Heart right ventricle (tissue), 16 donors: ENCODE measurements at regions not wholly inside any gene's neighbourhood (a gene's known extent, or its start where the extent isn't known, plus 50 kb on each side); places are given as distances from the start of the nearest gene placed in this dataset.

ENCODE experiments used
- ATAC-seq, 8 donors: fragments of 200-7000 bp; cut with Tn5 transposase; one replicate each; pipeline ENCODE4 v1.9.1; 2020; ENCODE audit warnings: mild to moderate bottlenecking in 8 of 8, moderate library complexity in 8 of 8, moderate number of reproducible peaks in 1 of 8
- DNase-seq, 2 donors: peaks; one replicate each; pipeline ENCODE4 v3.0.0-alpha.2; 2020
- H3K27ac ChIP-seq, 10 donors: fragments of 200-600 bp; sonication (generic) in 2 of 10; one replicate each; pipeline versions ENCODE4 v1.5.0 to v1.8.0; 2020 to 2022; ENCODE audit warnings: mild to moderate bottlenecking in 3 of 10
- H3K27me3 ChIP-seq, 7 donors: fragments of 200-600 bp; one replicate each; pipeline ENCODE4 v1.8.0; 2021 to 2022; ENCODE audit warnings: mild to moderate bottlenecking in 2 of 7
- H3K36me3 ChIP-seq, 9 donors: fragments of 200-600 bp; sonication (generic) in 1 of 9; one replicate each; pipeline versions ENCODE4 v1.5.0 to v1.8.0; 2020 to 2022; ENCODE audit warnings: mild to moderate bottlenecking in 2 of 9
- H3K4me1 ChIP-seq, 9 donors: fragments of 200-600 bp; sonication (generic) in 1 of 9; one replicate each; pipeline versions ENCODE4 v1.5.0 to v1.8.0; 2020 to 2022; ENCODE audit warnings: mild to moderate bottlenecking in 4 of 9
- H3K4me3 ChIP-seq, 10 donors: fragments of 200-600 bp; sonication (generic) in 2 of 10; one replicate each; pipeline versions ENCODE4 v1.5.0 to v1.8.0; 2020 to 2022; ENCODE audit warnings: mild to moderate bottlenecking in 7 of 10, moderate library complexity in 2 of 10
- H3K9me3 ChIP-seq, 11 donors: fragments of 200-600 bp in 10 of 11; sonication (generic) in 2 of 11; one replicate each; pipeline versions ENCODE4 v1.5.0 to v1.8.0; 2013 to 2022; ENCODE audit warnings: mild to moderate bottlenecking in 2 of 11, control low read depth in 1 of 11, moderate library complexity in 1 of 11
- CTCF ChIP-seq, 9 donors: fragments of 200-600 bp; sonication (generic) in 2 of 9; IDR thresholded peaks; one replicate each; pipeline versions ENCODE4 v1.5.0 to v1.8.0; 2021 to 2022; ENCODE audit warnings: antibody characterized with exemption in 9 of 9, mild to moderate bottlenecking in 5 of 9, moderate library complexity in 1 of 9
- WGBS, 2 donors: extraction: QIAGEN DNeasy Blood & Tissue Kit; methylation state at CpG; one replicate each; pipeline ENCODE4 v1.1.7; 2013; ENCODE audit warnings: inconsistent platforms in 1 of 2; 5-methylcytosine and 5-hydroxymethylcytosine counted together
- intact Hi-C, 10 donors: fragments of 100-400 bp; cut with DNase I; formaldehyde crosslinking; loops; one replicate each; pipeline versions ENCODE4 v1.11.1 to v1.14.2; 2022
- donor health status: Arrhythmogenic right ventricular cardiomyopathy.
- donor health status: ischemic (EF 13 %, LVEDD 7.1; RV severe dilation, severe dysfunction).
- donor health status: healthy with polysubstance abuse.
- donor health status: DM: no; HTN: yes; CAD: no.
- donor health status: DM: no; HTN: no; CAD: no.
- donor health status: ischemic (EF 25% LVEDD 6.9; RV normal size, moderate dysfunction).
- donor health status: ischemic (EF 25% LVEDD 5.7; RV mildly dilated, moderate dysfunction).
- donor health status: healthy.
- donor health status: DM: yes; HTN: yes; CAD: no.
- donor health status: Ischemic cardiomyopathy.
- donor health status: ischemic (EF 35%, LVEDD 5.7; RV mildly dilated, moderate dysfunction).
- donor health status: nonischemic (EF 11% LVEDD 7.7; RV severe dilation, severe dysfunction).
- donor health status: DM: yes; HTN: yes; CAD: no.
- donor health status: PGD.
- donor health status: ischemic (EF 29% LVEDD 5.4; RV normal size, mild dysfunction).
- donor health status: nonischemic (EF 23%, LVEDD 6.1; RV moderate dilation, normal function).

- peak overlapping the region in 4 of 10 donors; percentile 25 to 58 (median 49) for H3K27ac ChIP-seq
Observed at GRCh38 chr4:18318682-18319388, 297.3 kb upstream of the LCORL start.

GRCh38 chr4:18314731-18315130 is 293.2 kb upstream of the LCORL start:
- no peak overlapping the region for H3K4me3 ChIP-seq
- TF ChIP-seq CTCF (IDR thresholded peaks at IDR 0.05), result no peak
- DNase-seq (no peak), ATAC-seq (no peak)
- H3K27ac ChIP-seq, result no peak overlapping the region
- H3K4me1 ChIP-seq, result peaks cover 0 to 14% (median 8%) of the 10 kb centered on the region in 9 donors
- no peaks in the 10 kb centered on the region for H3K36me3 ChIP-seq
- peaks cover 0 to 2% (median 0%) of the 10 kb centered on the region in 7 donors for H3K27me3 ChIP-seq
- no peaks in the 10 kb centered on the region for H3K9me3 ChIP-seq
- WGBS, 2 donors, result 24 to 26% methylated on average over 3 of the region's 3 CpGs
- intact Hi-C loops, result no loop called here

More at GRCh38 chr4:18318682-18319388, 297.3 kb upstream of the LCORL start:
- ATAC-seq (peak; percentile 69 to 93 (median 84)), DNase-seq (peak; percentile 42 to 50)
- Histone ChIP-seq H3K27me3 (peaks cover 0 to 8% (median 0%) of the 10 kb centered on the region in 7 donors), H3K36me3 (no peaks in the 10 kb centered on the region), H3K4me3 (peak overlapping the region in 6 of 10 donors; percentile 13 to 34 (median 23)), H3K9me3 (no peaks in the 10 kb centered on the region), H3K4me1 (peaks cover 0 to 14% (median 8%) of the 10 kb centered on the region in 9 donors)
- WGBS, 2 donors, result 14% methylated on average over 22 of the region's 22 CpGs
- TF ChIP-seq CTCF (IDR thresholded peaks at IDR 0.05), result no peak
- intact Hi-C loops, result no loop called here

GRCh38 chr4:18297684-18298083 is 276.1 kb upstream of the LCORL start:
- intact Hi-C loops, result no loop called here
- no peaks in the 10 kb centered on the region for H3K27me3 ChIP-seq
- H3K4me3 ChIP-seq, result no peak overlapping the region
- ATAC-seq (no peak), DNase-seq (no peak)
- no peaks in the 10 kb centered on the region for H3K36me3 ChIP-seq
- no peaks in the 10 kb centered on the region for H3K4me1 ChIP-seq
- H3K9me3 ChIP-seq, result no peaks in the 10 kb centered on the region
- TF ChIP-seq CTCF (IDR thresholded peaks at IDR 0.05), result no peak
- H3K27ac ChIP-seq, result no peak overlapping the region
- WGBS, 2 donors, result 84 to 90% methylated on average over 2 of the region's 2 CpGs

DNA sequence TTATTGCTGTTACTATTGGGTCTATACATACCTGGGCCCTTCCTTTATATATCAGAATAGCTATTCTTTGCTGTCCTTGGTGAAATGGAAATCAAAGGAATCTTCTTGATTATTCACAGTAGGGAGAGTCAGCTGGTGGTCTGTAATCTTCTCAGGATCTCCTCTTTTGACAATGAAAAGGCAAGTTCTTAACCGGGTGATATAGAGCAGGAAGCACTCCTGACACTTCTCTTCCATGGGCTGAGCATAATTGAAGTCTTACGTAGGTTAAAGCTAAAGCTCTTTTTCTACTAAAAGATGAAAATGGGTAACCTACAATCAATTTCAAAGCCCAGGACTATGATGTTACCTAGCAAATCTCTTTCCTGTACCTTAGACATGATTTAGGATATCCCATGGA is 274.9 kb upstream of the LCORL start:
- H3K36me3 ChIP-seq, result no peaks in the 10 kb centered on the region

More for the DNA sequence above, 274.9 kb upstream of the LCORL start:
- TF ChIP-seq CTCF (IDR thresholded peaks at IDR 0.05), result no peak
- no peak overlapping the region for H3K4me3 ChIP-seq
- 48 to 53% methylated on average over 2 of the region's 2 CpGs for WGBS, 2 donors
- DNase-seq (no peak), ATAC-seq (no peak)
- no peaks in the 10 kb centered on the region for H3K27me3 ChIP-seq
- no peak overlapping the region for H3K27ac ChIP-seq
- H3K4me1 ChIP-seq, result no peaks in the 10 kb centered on the region
- intact Hi-C loops, result no loop called here
- no peaks in the 10 kb centered on the region for H3K9me3 ChIP-seq
